SK-N-SH treated with all-trans-retinoic acid at 6 μM for 48 hours (cell line): ENCODE measurements at regions not wholly inside any gene's neighbourhood (a gene's known extent, or its start where the extent isn't known, plus 50 kb on each side); places are given as distances from the start of the nearest gene placed in this dataset.

Experiments
- ARNTL ChIP-seq: fragments of 450-650 bp; formaldehyde crosslinking; IDR thresholded peaks from 2 replicates; pipeline ENCODE4 v1.5.0; 2020; ENCODE audit warnings: low read depth, mild to moderate bottlenecking, moderate library complexity, borderline replicate concordance
- BACH2 ChIP-seq: fragments of 250-450 bp; sonication (Bioruptor Pico); IDR thresholded peaks from 2 replicates; pipeline ENCODE4 v1.9.0; 2021; ENCODE audit warnings: mild to moderate bottlenecking, borderline replicate concordance
- CSDC2 ChIP-seq: fragments of 250-450 bp; sonication (Bioruptor Pico); IDR thresholded peaks from 2 replicates; pipeline ENCODE4 v1.5.0; 2020; ENCODE audit warnings: mild to moderate bottlenecking, moderate library complexity
- ESRRG ChIP-seq: fragments of 250-450 bp; sonication (Bioruptor Pico); IDR thresholded peaks from 2 replicates; pipeline ENCODE4 v1.6.1; 2021; ENCODE audit warnings: mild to moderate bottlenecking
- OSR1 ChIP-seq: fragments of 250-450 bp; sonication (Bioruptor Pico); IDR thresholded peaks from 2 replicates; pipeline ENCODE4 v1.8.0; 2022; ENCODE audit warnings: moderate library complexity, mild to moderate bottlenecking, inconsistent platforms
- TCF4 ChIP-seq: fragments of 250-450 bp; sonication (Bioruptor Pico); IDR thresholded peaks from 2 replicates; pipeline ENCODE4 v1.8.0; 2021; ENCODE audit warnings: mild to moderate bottlenecking, moderate library complexity, borderline replicate concordance
- TOX ChIP-seq: fragments of 250-450 bp; sonication (Bioruptor Pico); IDR thresholded peaks from 2 replicates; pipeline ENCODE4 v1.8.0; 2021; ENCODE audit warnings: mild to moderate bottlenecking, moderate library complexity, borderline replicate concordance
- ZFP30 ChIP-seq: fragments of 450-650 bp; formaldehyde crosslinking; IDR thresholded peaks from 2 replicates; pipeline ENCODE4 v1.5.0; 2022; ENCODE audit warnings: mild to moderate bottlenecking, moderate library complexity
- ZNF8 ChIP-seq: fragments of 450-650 bp; formaldehyde crosslinking; IDR thresholded peaks from 2 replicates; pipeline ENCODE4 v1.5.0; 2020; ENCODE audit warnings: mild to moderate bottlenecking, moderate library complexity
- TF ChIP-seq, protein P1 (sequence below): fragments of 250-450 bp; sonication (Bioruptor Pico); IDR thresholded peaks from 2 replicates; pipeline ENCODE4 v1.5.1; 2021; ENCODE audit warnings: mild to moderate bottlenecking, moderate library complexity
- TF ChIP-seq, protein P2 (sequence below): fragments of 250-450 bp; sonication (Bioruptor Pico); IDR thresholded peaks from 2 replicates; pipeline ENCODE4 v1.5.0; 2020; ENCODE audit warnings: mild to moderate bottlenecking, moderate library complexity
- TF ChIP-seq, protein P3 (sequence below): fragments of 250-450 bp; sonication (Bioruptor Pico); IDR thresholded peaks from 2 replicates; pipeline ENCODE4 v1.8.0; 2020; ENCODE audit warnings: mild to moderate bottlenecking, moderate library complexity, borderline replicate concordance

DNA sequence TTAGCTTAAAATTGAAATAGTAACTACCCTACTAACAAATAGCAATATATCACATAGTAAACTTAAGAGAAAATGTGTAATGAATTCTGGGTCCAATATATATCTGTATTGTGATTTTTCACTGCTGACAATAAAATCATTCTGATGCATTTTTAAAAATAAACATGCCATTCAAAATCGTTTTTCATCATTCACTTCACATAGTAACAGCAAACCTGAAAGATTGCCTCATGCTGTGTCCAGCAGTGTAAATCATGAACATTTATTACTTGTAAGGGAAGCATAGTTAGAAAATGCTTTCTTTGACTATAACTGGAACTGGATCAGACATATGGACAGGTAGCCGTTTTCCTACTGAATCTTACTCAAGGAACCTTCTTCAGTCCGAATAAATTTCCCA lies 446.1 kb downstream of the UTRN start:
- TF ChIP-seq, protein P1, sequence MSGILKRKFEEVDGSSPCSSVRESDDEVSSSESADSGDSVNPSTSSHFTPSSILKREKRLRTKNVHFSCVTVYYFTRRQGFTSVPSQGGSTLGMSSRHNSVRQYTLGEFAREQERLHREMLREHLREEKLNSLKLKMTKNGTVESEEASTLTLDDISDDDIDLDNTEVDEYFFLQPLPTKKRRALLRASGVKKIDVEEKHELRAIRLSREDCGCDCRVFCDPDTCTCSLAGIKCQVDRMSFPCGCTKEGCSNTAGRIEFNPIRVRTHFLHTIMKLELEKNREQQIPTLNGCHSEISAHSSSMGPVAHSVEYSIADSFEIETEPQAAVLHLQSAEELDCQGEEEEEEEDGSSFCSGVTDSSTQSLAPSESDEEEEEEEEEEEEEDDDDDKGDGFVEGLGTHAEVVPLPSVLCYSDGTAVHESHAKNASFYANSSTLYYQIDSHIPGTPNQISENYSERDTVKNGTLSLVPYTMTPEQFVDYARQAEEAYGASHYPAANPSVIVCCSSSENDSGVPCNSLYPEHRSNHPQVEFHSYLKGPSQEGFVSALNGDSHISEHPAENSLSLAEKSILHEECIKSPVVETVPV (CRISPR knock-in tag), result no peak
- TF ChIP-seq ARNTL (CRISPR knock-in tag) (no peak), ZFP30 (CRISPR knock-in tag) (no peak), ZNF8 (CRISPR knock-in tag) (no peak), TCF4 (CRISPR knock-in tag) (no peak), BACH2 (no peak), TOX (no peak), ESRRG (CRISPR knock-in tag) (no peak), OSR1 (CRISPR knock-in tag) (no peak), CSDC2 (no peak)
- TF ChIP-seq, protein P2, sequence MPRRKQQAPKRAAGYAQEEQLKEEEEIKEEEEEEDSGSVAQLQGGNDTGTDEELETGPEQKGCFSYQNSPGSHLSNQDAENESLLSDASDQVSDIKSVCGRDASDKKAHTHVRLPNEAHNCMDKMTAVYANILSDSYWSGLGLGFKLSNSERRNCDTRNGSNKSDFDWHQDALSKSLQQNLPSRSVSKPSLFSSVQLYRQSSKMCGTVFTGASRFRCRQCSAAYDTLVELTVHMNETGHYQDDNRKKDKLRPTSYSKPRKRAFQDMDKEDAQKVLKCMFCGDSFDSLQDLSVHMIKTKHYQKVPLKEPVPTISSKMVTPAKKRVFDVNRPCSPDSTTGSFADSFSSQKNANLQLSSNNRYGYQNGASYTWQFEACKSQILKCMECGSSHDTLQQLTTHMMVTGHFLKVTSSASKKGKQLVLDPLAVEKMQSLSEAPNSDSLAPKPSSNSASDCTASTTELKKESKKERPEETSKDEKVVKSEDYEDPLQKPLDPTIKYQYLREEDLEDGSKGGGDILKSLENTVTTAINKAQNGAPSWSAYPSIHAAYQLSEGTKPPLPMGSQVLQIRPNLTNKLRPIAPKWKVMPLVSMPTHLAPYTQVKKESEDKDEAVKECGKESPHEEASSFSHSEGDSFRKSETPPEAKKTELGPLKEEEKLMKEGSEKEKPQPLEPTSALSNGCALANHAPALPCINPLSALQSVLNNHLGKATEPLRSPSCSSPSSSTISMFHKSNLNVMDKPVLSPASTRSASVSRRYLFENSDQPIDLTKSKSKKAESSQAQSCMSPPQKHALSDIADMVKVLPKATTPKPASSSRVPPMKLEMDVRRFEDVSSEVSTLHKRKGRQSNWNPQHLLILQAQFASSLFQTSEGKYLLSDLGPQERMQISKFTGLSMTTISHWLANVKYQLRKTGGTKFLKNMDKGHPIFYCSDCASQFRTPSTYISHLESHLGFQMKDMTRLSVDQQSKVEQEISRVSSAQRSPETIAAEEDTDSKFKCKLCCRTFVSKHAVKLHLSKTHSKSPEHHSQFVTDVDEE (CRISPR knock-in tag), result no peak
- TF ChIP-seq, protein P3, sequence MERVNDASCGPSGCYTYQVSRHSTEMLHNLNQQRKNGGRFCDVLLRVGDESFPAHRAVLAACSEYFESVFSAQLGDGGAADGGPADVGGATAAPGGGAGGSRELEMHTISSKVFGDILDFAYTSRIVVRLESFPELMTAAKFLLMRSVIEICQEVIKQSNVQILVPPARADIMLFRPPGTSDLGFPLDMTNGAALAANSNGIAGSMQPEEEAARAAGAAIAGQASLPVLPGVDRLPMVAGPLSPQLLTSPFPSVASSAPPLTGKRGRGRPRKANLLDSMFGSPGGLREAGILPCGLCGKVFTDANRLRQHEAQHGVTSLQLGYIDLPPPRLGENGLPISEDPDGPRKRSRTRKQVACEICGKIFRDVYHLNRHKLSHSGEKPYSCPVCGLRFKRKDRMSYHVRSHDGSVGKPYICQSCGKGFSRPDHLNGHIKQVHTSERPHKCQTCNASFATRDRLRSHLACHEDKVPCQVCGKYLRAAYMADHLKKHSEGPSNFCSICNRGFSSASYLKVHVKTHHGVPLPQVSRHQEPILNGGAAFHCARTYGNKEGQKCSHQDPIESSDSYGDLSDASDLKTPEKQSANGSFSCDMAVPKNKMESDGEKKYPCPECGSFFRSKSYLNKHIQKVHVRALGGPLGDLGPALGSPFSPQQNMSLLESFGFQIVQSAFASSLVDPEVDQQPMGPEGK, result no peak
